Spinal cord (tissue), 9 donors: ENCODE measurements at regions not wholly inside any gene's neighbourhood (a gene's known extent, or its start where the extent isn't known, plus 50 kb on each side); places are given as distances from the start of the nearest gene placed in this dataset.

ENCODE experiments used
- DNase-seq, 6 donors: peaks; one replicate each; pipeline versions ENCODE4 v3.0.0 to v3.0.0-alpha.2; 2013 to 2015; ENCODE audit warnings: low spot score in 6 of 6, low read depth in 4 of 6
- H3K27ac ChIP-seq: one replicate; pipeline ENCODE4 v1.5.1; 2013; ENCODE audit warnings: low read depth, low read length, control low read depth
- H3K27me3 ChIP-seq: one replicate; pipeline ENCODE4 v1.6.1; 2013; ENCODE audit warnings: low read length; ENCODE audit not compliant: control insufficient read depth, insufficient read depth
- H3K36me3 ChIP-seq: one replicate; pipeline ENCODE4 v1.6.1; 2013; ENCODE audit warnings: low read length; ENCODE audit not compliant: control insufficient read depth, insufficient read depth
- H3K4me1 ChIP-seq: one replicate; pipeline ENCODE4 v1.6.1; 2013; ENCODE audit warnings: low read length; ENCODE audit not compliant: control insufficient read depth, insufficient read depth
- H3K4me3 ChIP-seq: one replicate; pipeline ENCODE4 v1.5.1; 2013; ENCODE audit warnings: low read depth, low read length, control low read depth
- H3K9me3 ChIP-seq: one replicate; pipeline ENCODE4 v1.6.1; 2013; ENCODE audit warnings: low read length; ENCODE audit not compliant: control insufficient read depth, insufficient read depth
- WGBS: methylation state at CpG from one replicate; pipeline ENCODE4 v1.1.5; 2013; ENCODE audit warnings: missing lambda C conversion rate; ENCODE audit not compliant: insufficient coverage; 5-methylcytosine and 5-hydroxymethylcytosine counted together
- donor health status: healthy.

GRCh38 chr3:30309961-30310954 lies 296.1 kb upstream of the TGFBR2 start:
- no peak overlapping the region for H3K27ac ChIP-seq
- no peak for DNase-seq
- no peaks in the 10 kb centered on the region for H3K4me1 ChIP-seq
- WGBS, result no CpG with 5 or more reads among the region's 2 CpGs
- H3K27me3 ChIP-seq, result no peaks in the 10 kb centered on the region
- H3K4me3 ChIP-seq, result no peak overlapping the region
- no peaks in the 10 kb centered on the region for H3K36me3 ChIP-seq
- H3K9me3 ChIP-seq, result no peaks in the 10 kb centered on the region

GRCh38 chr3:30311781-30312180 lies 294.6 kb upstream of the TGFBR2 start:
- DNase-seq, result peak in 2 of 6 donors; percentile 37 to 67
- H3K9me3 ChIP-seq, result no peaks in the 10 kb centered on the region
- no peaks in the 10 kb centered on the region for H3K36me3 ChIP-seq
- no peak overlapping the region for H3K4me3 ChIP-seq
- H3K4me1 ChIP-seq, result no peaks in the 10 kb centered on the region
- 70% methylated on average over 2 of the region's 4 CpGs for WGBS
- H3K27me3 ChIP-seq, result no peaks in the 10 kb centered on the region
- H3K27ac ChIP-seq, result no peak overlapping the region

GRCh38 chr3:30313840-30314239 lies 292.6 kb upstream of the TGFBR2 start:
- WGBS, result 100% methylated on average over 1 of the region's 2 CpGs

DNA sequence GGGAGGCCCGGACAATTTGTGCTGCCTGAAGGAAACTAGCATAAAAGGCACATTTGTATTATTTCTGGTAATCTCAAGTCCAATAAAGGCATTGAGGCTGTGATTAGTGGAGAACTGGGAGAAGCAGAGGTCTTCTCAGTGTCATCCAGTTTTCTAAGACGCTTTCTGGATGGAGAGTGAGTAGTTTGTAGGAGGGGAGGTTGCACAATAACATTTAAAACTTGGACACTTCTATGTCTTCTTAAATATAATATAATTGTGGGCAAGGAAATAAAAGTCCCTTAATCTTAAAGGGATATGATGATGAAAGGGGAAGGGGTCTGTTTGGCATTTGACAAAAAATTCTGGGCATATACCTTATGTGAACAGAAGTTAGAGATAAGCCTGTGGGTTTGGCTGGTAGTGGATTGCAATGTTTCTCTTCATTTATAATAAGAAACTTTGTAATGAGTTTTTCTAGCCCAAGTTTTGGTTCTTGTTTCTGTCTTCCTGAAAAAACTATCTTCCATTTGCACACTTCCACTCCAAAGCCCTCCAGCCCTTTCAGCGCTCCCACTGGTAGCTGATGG lies 291.6 kb upstream of the TGFBR2 start:
- Histone ChIP-seq H3K27me3 (no peaks in the 10 kb centered on the region), H3K27ac (no peak overlapping the region), H3K36me3 (no peaks in the 10 kb centered on the region), H3K4me1 (no peaks in the 10 kb centered on the region), H3K4me3 (no peak overlapping the region), H3K9me3 (peaks cover 2% of the 10 kb centered on the region)
- no peak for DNase-seq
- no CpG with 5 or more reads among the region's 3 CpGs for WGBS

More at GRCh38 chr3:30313840-30314239, 292.6 kb upstream of the TGFBR2 start:
- no peak for DNase-seq
- no peak overlapping the region for H3K27ac ChIP-seq
- H3K27me3 ChIP-seq, result no peaks in the 10 kb centered on the region
- H3K4me1 ChIP-seq, result no peaks in the 10 kb centered on the region
- no peaks in the 10 kb centered on the region for H3K36me3 ChIP-seq
- H3K9me3 ChIP-seq, result peaks cover 2% of the 10 kb centered on the region
- no peak overlapping the region for H3K4me3 ChIP-seq

DNA sequence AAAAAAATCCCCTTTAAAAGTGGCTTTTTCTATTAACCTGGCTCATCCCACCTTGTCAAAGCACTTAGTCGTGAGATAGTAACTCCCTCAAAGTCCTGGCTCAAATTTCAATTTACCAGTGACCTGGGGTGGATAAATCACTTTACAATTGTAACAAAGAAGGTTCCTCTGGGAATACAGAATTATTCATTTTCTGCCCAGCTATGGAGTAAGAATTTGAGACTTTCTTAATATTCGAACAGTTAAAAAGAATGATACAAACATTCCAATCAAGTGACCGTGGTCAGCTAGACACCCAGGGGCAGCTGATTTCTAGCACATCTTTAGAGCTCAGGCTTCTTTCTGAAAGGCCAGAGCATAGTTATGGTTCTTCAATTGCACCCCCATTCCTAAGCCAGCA lies 291.0 kb upstream of the TGFBR2 start:
- Histone ChIP-seq H3K4me1 (no peaks in the 10 kb centered on the region), H3K27me3 (no peaks in the 10 kb centered on the region), H3K9me3 (peaks cover 2% of the 10 kb centered on the region), H3K4me3 (no peak overlapping the region), H3K27ac (no peak overlapping the region), H3K36me3 (no peaks in the 10 kb centered on the region)
- 100% methylated on average over 2 of the region's 3 CpGs for WGBS
- DNase-seq, result no peak

GRCh38 chr3:30317561-30317960 lies 288.8 kb upstream of the TGFBR2 start:
- no CpG with 5 or more reads among the region's 3 CpGs for WGBS
- no peak overlapping the region for H3K4me3 ChIP-seq

DNA sequence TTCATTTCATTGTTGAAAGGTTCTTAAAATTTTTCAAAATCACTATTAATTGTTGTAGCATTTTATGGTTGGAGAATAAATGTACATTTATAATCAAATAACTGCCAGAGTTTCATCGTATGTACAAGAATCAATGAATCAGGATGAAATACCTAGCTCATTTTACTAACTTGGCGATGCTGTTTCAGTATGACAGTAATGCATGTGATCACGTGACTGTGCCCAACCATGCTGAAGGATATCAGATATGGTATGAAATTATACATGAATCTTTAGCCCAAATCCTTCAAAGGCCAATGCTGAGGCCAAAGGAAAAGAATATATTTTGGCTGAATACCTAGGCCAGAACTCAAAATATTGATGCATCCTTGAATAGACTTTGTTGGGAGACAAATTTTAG lies 288.3 kb upstream of the TGFBR2 start:
- no CpG with 5 or more reads among the region's 3 CpGs for WGBS
- Histone ChIP-seq H3K4me3 (no peak overlapping the region), H3K27me3 (no peaks in the 10 kb centered on the region), H3K4me1 (no peaks in the 10 kb centered on the region), H3K36me3 (no peaks in the 10 kb centered on the region), H3K9me3 (peaks cover 2% of the 10 kb centered on the region), H3K27ac (no peak overlapping the region)
- no peak for DNase-seq

More at GRCh38 chr3:30317561-30317960, 288.8 kb upstream of the TGFBR2 start:
- no peak for DNase-seq
- Histone ChIP-seq H3K4me1 (no peaks in the 10 kb centered on the region), H3K27me3 (no peaks in the 10 kb centered on the region), H3K27ac (no peak overlapping the region), H3K36me3 (no peaks in the 10 kb centered on the region), H3K9me3 (peaks cover 2% of the 10 kb centered on the region)

DNA sequence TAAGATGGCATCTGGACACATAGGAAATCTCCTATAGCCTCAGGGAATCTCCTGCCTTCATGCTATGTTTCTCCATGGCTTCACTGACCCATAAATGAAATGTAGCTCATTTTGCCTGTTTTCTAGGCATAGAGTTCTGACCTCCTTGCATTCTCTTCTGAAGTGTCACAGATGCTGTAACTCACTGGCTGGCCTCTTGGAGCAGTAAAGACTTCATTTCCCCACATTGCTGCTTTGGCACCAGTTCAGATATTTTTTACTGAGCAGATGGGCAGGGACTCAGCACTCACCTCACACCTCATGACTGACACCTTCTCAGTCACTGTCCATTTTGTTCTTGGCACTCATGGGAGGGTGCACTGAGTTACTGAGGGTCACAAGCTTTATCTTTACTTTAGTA lies 286.7 kb upstream of the TGFBR2 start:
- peaks cover 2% of the 10 kb centered on the region for H3K9me3 ChIP-seq
- no peaks in the 10 kb centered on the region for H3K27me3 ChIP-seq
- DNase-seq, result peak in 1 of 6 donors; percentile 25
- no peak overlapping the region for H3K4me3 ChIP-seq
- no peaks in the 10 kb centered on the region for H3K4me1 ChIP-seq
- no peak overlapping the region for H3K27ac ChIP-seq
- H3K36me3 ChIP-seq, result no peaks in the 10 kb centered on the region

DNA sequence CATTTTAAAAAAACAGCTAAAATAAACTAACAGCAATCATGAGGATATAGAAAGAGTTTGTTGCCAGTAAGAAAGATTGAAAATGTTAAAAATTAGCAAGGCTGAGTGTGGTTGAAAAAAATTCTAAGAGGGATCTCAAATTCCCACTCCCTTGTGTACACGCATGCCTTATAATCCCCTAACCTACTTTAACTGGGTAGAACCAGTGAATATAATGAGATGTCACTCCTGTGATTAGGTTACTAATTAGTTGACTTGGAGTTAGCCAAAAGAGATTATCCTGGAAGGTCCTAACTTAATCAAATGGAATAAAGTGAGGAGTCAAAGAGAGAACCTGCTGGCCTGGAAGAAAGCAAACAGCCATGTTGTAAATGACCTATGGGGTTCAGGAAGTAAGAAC lies 286.0 kb upstream of the TGFBR2 start:
- WGBS, result no CpG with 5 or more reads among the region's 1 CpG
- Histone ChIP-seq H3K27me3 (no peaks in the 10 kb centered on the region), H3K4me1 (no peaks in the 10 kb centered on the region), H3K9me3 (peaks cover 2% of the 10 kb centered on the region), H3K4me3 (no peak overlapping the region), H3K27ac (no peak overlapping the region), H3K36me3 (no peaks in the 10 kb centered on the region)
- no peak for DNase-seq

GRCh38 chr3:30321065-30321464 lies 285.3 kb upstream of the TGFBR2 start:
- DNase-seq, result no peak
- H3K36me3 ChIP-seq, result no peaks in the 10 kb centered on the region
- no peak overlapping the region for H3K4me3 ChIP-seq
- no CpG with 5 or more reads among the region's 2 CpGs for WGBS
- no peak overlapping the region for H3K27ac ChIP-seq
- peaks cover 2% of the 10 kb centered on the region for H3K9me3 ChIP-seq
- H3K4me1 ChIP-seq, result no peaks in the 10 kb centered on the region
- no peaks in the 10 kb centered on the region for H3K27me3 ChIP-seq
